Fibroblast of mammary gland (primary cell): ENCODE measurements at regions not wholly inside any gene's neighbourhood (a gene's known extent, or its start where the extent isn't known, plus 50 kb on each side); places are given as distances from the start of the nearest gene placed in this dataset.

Source experiments
- DNase-seq: peaks from one replicate; pipeline ENCODE4 v3.0.0-alpha.2; 2010; ENCODE audit warnings: low read depth
- H3K4me3 ChIP-seq: 2 replicates; pipeline ENCODE4 v1.5.1; 2011; ENCODE audit warnings: low read depth, mild to moderate bottlenecking, low read length, moderate library complexity; ENCODE audit not compliant: control insufficient read depth
- CTCF ChIP-seq: conservative IDR thresholded peaks from 2 replicates; pipeline ENCODE4 v1.5.1; 2011; ENCODE audit warnings: low read depth, low read length, inconsistent platforms; ENCODE audit not compliant: control insufficient read depth, insufficient read depth

GRCh38 chr18:49731860-49732311 lies 81.4 kb downstream of the ACAA2 start:
- no peak for DNase-seq
- H3K4me3 ChIP-seq, result no peak overlapping the region
- TF ChIP-seq CTCF, result no peak

GRCh38 chr18:49731421-49731841 lies 81.9 kb downstream of the ACAA2 start:
- no peak for DNase-seq
- TF ChIP-seq CTCF, result no peak
- H3K4me3 ChIP-seq, result no peak overlapping the region

- no peak for TF ChIP-seq CTCF
- DNase-seq, result no peak
- H3K4me3 ChIP-seq, result no peak overlapping the region
Measured at GRCh38 chr18:49730951-49731391, 82.4 kb downstream of the ACAA2 start.

- peak; percentile 69 for DNase-seq
- peak; percentile 88 for TF ChIP-seq CTCF
Measured at GRCh38 chr18:49728542-49728941, 84.8 kb downstream of the ACAA2 start.

GRCh38 chr18:49727816-49728215 lies 85.5 kb downstream of the ACAA2 start:
- DNase-seq, result no peak
- no peak overlapping the region for H3K4me3 ChIP-seq
- TF ChIP-seq CTCF, result no peak

More at GRCh38 chr18:49728542-49728941, 84.8 kb downstream of the ACAA2 start:
- no peak overlapping the region for H3K4me3 ChIP-seq

GRCh38 chr18:49726675-49726963 lies 86.7 kb downstream of the ACAA2 start:
- DNase-seq, result no peak
- no peak for TF ChIP-seq CTCF
- H3K4me3 ChIP-seq, result no peak overlapping the region
